GM12873 (cell line): ENCODE measurements at regions not wholly inside any gene's neighbourhood (a gene's known extent, or its start where the extent isn't known, plus 50 kb on each side); places are given as distances from the start of the nearest gene placed in this dataset.

ENCODE experiments used
- CTCF ChIP-seq: IDR thresholded peaks from 2 replicates; pipeline ENCODE4 v1.5.1; 2012; ENCODE audit warnings: low read depth, mild to moderate bottlenecking, moderate library complexity, low read length, control low read depth; ENCODE audit not compliant: insufficient read depth; ENCODE audit errors: missing control alignments

GRCh38 chr3:30252474-30252873 is 353.9 kb upstream of the TGFBR2 start:
- TF ChIP-seq CTCF: no peak

GRCh38 chr3:30253832-30254231 is 352.6 kb upstream of the TGFBR2 start:
- TF ChIP-seq CTCF: no peak

- TF ChIP-seq CTCF: no peak
Observed at GRCh38 chr3:30256474-30256873, 349.9 kb upstream of the TGFBR2 start.

- no peak for TF ChIP-seq CTCF
Observed at GRCh38 chr3:30258426-30259392, 347.7 kb upstream of the TGFBR2 start.

- TF ChIP-seq CTCF: no peak
Observed at GRCh38 chr3:30259730-30260129, 346.7 kb upstream of the TGFBR2 start.

- no peak for TF ChIP-seq CTCF
Observed at GRCh38 chr3:30260762-30261161, 345.6 kb upstream of the TGFBR2 start.

GRCh38 chr3:30263238-30263924 is 343.0 kb upstream of the TGFBR2 start:
- no peak for TF ChIP-seq CTCF
